ENCODE measurements at regions not wholly inside any gene's neighbourhood (a gene's known extent, or its start where the extent isn't known, plus 50 kb on each side); places are given as distances from the start of the nearest gene placed in this dataset.

- DNase-seq = no peak
Observed at GRCh38 chr10:55397777-55398496, 596.9 kb upstream of the PCDH15 start.

- no peak for DNase-seq
Observed at GRCh38 chr10:55378196-55378595, 577.2 kb upstream of the PCDH15 start.

DNA sequence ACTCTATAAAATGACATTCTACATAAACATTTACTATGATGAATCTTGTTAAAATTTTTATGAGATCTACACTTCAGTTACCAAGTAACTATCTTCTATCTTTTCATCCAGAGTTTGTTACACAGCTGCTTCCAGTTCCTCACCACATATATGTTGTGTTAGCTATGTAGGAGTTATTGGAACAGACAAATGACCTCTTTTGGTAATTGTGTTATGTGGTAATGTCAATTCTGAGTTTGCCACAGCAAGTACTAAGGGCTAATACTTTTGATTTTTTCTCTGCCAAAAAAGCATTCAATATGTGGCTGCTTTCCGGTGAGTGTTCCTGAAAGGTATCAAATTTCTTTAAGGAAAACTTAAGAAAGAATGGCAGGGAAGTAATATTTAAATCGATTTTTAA lies 573.9 kb upstream of the PCDH15 start:
- no peak for DNase-seq

DNA sequence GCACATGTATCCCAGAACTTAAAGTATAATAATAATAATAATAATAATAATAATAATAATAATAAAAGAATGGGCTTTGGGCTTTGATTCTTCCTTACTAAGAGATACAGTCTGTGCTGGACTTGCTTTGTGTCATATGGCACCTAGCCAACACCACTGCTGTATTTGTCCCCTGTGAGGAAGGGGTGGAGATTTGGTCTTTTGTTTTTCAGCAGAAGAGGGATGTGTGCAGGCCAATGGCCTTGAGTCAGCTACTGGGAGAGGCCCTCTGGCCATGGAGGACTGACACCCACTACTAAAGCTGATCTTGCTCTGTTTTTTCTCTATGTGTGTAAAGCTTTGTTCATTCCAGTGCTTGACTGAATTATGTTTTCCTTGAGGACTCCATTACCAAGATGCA lies 573.0 kb upstream of the PCDH15 start:
- DNase-seq = no peak

GRCh38 chr10:55369670-55370420 lies 568.8 kb upstream of the PCDH15 start:
- DNase-seq = no peak

DNA sequence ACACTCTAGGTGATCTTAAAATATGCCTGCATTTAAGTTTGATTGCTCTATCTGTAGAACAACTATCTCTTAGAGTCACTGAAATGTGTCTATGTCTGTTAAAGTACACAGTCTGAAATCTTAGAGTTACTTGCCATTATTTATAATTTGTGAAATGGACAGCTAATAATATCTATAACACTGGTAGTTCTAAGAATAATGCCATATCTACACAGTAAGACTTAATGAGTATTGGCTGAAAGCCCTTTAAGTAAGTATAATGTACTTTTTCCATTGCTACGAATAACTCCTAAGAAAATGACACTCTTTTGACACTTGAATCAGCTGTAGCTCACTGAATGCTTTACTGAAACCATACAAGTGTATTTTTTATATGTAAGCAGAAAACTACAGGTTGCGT lies 567.4 kb upstream of the PCDH15 start:
- no peak for DNase-seq

GRCh38 chr10:55367555-55367954 lies 566.5 kb upstream of the PCDH15 start:
- DNase-seq = no peak

DNA sequence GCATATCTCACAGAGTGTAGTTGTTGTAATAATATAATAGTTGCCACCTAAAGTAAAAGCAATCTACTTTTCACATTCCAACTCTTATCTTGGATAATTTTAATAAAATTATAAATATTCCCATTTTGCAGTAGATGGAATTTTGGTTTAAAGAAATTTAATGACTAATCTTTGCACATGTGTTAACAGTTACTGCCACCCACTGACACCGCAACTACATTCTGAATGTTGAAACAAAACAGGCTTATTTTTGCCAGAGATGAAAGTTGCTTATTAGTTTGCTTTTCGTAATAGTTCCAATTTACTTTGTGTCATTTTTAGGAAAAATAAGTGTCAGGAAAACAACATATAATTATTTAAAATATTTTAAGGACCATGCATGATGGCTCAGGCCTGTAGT lies 557.5 kb upstream of the PCDH15 start:
- no peak for DNase-seq

DNA sequence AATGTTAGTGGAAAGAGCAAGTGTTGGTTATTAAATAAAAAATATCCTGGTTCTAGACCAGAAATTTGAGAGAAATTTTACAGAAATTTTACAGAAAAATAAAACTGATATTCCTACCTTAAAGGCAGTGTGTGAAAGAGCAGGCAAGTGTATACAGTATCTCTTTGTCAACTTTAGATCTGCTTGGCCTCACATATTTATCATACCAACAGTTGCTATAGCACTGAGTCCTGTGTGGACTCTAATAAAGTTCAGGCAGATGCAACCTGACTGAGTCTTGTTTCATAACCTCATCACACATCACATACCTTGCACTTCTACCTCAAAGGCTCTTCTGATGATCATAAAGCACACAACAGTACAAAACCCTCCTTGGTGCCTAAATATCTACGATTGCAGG lies 552.4 kb upstream of the PCDH15 start:
- DNase-seq = no peak

- DNase-seq = no peak
Observed at GRCh38 chr10:55351431-55351830, 550.4 kb upstream of the PCDH15 start.

DNA sequence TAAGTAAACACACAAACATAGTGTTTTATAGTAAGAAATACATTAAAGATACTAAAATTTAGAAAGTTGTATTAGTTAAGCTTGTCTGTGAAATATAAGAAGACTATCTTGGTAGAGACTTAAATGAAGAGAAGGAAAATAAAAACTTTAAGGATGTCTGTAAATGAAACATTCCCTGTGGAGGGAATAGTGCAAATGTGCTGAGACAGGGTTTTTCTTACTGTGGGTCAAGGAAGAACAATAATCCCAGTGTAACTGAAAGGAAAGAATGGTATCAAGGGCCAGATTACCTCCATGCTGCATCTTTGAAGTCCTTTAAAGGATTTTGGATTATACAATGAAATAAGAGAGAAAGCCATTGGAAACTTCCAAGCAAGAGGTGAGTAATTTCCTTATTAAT lies 547.5 kb upstream of the PCDH15 start:
- no peak for DNase-seq

GRCh38 chr10:55330486-55330885 lies 529.5 kb upstream of the PCDH15 start:
- no peak for DNase-seq

DNA sequence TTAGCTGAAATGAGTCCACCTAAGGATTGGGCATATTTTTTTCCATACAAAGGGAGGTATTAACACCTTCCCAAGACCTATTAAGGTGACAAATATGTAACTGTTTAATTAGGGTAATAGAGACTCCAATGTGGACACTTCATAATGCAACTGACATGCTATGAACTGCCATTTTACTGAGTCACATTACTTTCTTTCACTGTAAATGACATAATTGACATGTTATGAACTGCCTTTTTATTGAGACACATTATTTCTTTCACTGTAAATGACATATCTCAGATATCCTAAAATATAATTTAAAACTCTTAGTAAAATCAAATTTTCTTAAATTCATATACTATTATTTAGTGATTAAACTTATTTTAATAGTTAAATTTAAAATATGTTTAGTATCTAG lies 528.8 kb upstream of the PCDH15 start:
- DNase-seq = no peak

DNA sequence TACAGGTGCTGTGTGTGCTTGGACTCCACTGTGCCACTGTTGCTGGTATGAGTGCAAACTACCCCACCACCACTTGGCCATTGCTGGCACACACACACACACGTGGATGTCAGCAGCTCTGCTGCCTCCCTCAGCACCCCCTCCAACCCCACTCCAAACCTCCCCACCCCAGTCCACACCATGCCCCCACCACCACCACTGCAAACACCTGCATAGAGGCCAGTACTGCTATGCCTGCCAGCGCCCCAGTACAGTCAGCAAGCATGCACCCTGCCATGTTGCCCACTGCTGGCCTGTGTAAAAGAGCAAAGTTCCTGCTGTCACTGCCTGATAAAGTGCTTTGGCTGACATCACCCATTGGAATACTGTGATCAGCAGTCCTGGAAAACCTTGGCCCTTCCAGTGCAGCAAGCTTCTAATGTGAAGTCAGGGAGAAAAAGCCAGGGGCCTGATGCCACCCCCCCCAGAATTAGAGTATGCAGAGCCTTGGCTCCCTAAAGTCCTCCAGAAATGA lies 519.2 kb upstream of the PCDH15 start:
- no peak for DNase-seq

DNA sequence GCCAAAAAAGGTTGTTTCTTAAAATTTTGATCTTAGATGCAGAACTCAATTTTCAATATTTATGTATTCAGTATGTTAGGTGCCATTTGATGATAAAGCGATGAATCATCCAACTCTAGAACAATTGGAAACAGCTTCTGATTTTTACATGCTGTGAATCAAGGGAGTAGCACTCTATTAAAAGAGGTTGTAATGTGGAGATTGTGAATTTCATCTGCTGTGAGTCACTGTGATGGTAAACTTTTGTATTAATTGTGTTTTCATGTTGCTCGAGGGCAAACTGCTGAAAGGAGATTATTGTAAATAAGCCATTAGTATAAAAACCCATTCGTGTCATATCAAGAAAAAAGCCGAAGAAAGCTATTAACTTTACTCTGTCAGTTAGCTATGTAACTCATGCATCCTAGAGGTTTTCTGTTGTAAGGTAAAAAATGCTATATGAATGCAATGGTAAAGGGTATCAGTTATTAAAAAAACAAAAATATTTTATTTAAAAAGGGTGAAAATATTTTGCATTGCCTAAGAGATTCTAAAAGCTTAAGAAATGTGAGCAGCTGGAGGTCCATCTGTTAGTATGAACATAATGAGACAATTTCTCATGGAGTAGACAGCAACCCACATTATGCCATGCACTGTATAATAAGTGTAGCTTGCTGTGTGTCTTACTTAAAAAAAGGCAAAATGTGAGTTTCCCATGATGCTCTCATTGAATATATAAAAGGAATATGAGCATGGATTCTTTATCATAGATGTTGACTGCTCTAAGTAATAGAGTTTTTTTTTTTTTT lies 511.0 kb upstream of the PCDH15 start:
- no peak for DNase-seq

GRCh38 chr10:55310143-55310542 lies 509.1 kb upstream of the PCDH15 start:
- DNase-seq = no peak

DNA sequence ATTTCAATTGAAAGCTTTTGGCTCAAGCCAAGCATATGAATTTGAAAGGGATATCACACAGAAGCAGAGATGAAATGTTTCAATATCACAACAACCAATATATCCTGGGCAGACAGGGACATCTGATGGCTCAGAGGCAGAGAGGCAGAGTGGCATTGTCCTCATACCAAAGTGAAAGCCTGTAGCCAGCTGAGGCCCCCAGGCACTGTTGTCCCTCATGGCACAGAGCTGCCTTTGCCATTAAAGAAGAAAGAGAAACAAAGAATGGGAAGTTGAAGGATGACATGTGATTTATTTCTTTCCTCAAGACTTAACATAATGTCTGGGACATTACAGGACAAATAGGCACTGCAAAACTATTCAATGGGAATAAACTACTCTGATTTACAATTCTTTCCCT lies 504.3 kb upstream of the PCDH15 start:
- no peak for DNase-seq

GRCh38 chr10:55287346-55287745 lies 486.3 kb upstream of the PCDH15 start:
- DNase-seq = no peak

DNA sequence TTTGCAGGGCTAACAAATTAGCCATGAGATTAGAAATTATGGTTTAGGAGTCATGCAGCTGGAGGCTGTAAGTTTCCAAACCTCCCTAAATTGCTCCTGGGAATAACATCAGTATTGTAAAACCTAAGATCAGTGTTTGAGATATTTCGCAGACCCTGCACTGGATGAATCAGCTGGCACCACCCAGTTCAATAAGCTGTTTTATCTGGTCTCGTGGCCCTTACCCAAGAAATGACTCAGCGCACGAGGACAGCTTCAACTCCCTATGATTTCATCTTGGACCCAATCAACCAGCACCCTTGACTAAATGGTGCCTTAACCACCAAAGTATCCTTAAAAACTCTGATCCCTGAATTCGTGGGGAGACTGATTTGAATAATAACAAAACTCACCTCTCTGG lies 482.0 kb upstream of the PCDH15 start:
- no peak for DNase-seq

DNA sequence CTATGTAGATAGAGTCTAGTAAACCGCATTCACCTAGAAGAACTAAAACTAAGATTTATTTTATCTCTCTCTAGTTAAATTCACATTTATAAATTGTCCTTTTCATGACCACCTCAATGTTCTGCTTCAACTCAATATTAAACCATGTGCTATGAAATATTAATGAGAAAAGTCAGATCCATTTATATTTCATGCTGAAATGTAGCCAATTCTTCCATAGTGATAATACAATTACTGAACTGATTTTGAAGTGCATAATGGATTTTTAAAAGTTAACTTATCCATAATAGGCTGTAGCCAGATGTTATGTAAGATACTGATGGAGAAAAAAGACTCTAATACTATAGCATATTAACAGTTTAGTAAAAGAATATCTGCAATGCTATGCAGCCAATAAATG lies 479.7 kb upstream of the PCDH15 start:
- no peak for DNase-seq

DNA sequence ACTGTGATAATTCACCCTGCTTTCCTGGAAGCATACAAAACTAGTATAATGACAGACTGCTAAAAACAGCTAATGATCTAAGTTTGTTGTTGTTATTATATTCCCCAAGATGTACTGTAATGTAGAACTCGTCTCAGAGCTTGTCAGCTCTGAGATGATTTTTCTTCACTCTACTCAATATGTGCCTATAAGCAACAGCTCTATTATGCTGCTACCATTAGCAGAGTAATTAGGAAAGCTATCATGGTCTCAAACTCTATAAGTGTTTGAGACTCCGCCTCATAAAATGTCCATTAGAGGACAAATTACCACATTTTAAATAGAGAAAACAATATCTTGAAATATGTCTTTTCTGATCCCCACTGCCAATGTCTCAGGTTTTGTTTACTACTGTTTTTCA lies 476.5 kb upstream of the PCDH15 start:
- no peak for DNase-seq

DNA sequence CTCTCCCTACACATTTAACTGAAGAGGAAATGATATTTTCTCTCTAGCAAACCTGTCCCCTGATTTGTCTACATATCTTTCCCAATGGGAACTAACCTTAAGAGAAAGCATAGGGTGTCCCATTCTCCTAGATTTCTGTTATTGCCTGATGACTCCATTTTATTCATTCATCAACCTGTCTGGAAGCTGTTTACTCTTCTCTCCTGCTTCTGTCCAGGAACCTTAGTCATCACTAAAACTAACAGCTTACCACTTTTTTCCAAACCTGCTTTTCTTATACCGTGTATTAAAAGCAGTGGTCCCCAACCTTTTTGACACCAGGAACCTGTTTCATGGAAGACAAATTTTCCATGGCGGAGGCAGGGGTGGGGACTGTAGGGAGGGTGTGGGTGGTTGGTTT lies 473.3 kb upstream of the PCDH15 start:
- no peak for DNase-seq

Measured in anterior cingulate cortex (tissue), 58 donors.